Stomach (tissue), 4 donors: ENCODE measurements at regions not wholly inside any gene's neighbourhood (a gene's known extent, or its start where the extent isn't known, plus 50 kb on each side); places are given as distances from the start of the nearest gene placed in this dataset.
"Not testable (repeated sequence)": the region's sequence is repeated elsewhere in the genome, so short reads cannot be mapped to it uniquely, and the experiment has no call there.

Experiments used
- CTCF ChIP-seq, 7 experiments: fragments of 450-650 bp in 4 of 7; fragments of 200-600 bp in 3 of 7; sonication (generic) in 3 of 7; IDR thresholded peaks; one replicate each; pipeline ENCODE4 v1.5.1; 2016 to 2019; ENCODE audit warnings: antibody characterized with exemption in 7 of 7, control low read depth in 2 of 7, mild to moderate bottlenecking in 1 of 7
- EP300 ChIP-seq: sonication (generic); formaldehyde crosslinking; IDR thresholded peaks from one replicate; pipeline ENCODE4 v1.6.1; 2017; ENCODE audit warnings: antibody characterized with exemption
- POLR2A ChIP-seq, 4 donors: fragments of 450-650 bp; IDR thresholded peaks; one replicate each; pipeline ENCODE4 v1.6.1; 2016; ENCODE audit warnings: antibody characterized with exemption in 4 of 4, control low read depth in 2 of 4, mild to moderate bottlenecking in 1 of 4, moderate library complexity in 1 of 4

- not testable (repeated sequence) for TF ChIP-seq CTCF (IDR thresholded peaks at IDR 0.05); POLR2A (IDR thresholded peaks at IDR 0.05); EP300
Observed at GRCh38 chr1:143838598-143838929, 133.2 kb downstream of the FAM72C start.
